GM19328 (cell line): ENCODE measurements at regions not wholly inside any gene's neighbourhood (a gene's known extent, or its start where the extent isn't known, plus 50 kb on each side); places are given as distances from the start of the nearest gene placed in this dataset.

Experiments
- ATAC-seq: cut with Tn5 transposase; IDR thresholded peaks from one replicate; pipeline ENCODE4 v1.9.1; 2021; ENCODE audit warnings: mild to moderate bottlenecking, moderate library complexity; ENCODE audit not compliant: unreplicated experiment

DNA sequence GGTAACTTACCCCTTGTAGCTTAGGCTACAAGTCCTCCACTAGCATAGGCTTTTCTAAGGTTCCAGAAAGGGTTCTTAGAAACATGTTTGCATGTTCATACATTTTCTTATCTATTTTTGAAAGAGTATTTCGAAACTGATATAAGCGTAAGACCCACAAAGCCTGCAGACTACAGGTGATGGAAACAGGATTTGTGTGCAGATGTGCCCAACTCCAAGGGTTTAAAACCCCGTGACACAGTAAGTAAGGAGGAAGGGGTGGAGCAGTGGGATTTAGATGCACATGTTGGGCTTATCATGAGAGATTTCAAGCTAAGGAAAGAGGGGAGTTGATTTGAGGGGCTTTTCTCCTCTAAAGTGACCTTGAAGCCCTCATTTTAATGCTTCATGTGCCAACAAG lies 164.7 kb downstream of the LTN1 start:
- ATAC-seq, result no peak

DNA sequence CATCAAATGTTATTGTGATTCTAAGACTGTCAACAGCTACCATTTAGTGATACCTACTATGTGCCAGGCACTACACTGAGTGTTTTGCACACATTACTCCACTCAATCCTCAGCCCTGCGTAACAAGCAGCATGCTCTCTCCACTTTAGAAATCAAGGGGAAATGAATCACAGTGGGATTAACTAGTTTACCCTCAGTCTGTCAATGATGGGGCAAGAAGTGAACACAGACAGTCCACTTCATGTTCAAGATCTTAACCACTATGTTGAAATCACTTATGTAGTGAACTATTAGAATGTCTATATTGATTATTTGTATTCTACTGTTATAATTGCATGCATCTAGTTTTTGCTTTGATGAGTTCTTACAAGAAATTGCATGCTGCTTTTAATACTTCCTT lies 165.3 kb downstream of the LTN1 start:
- no peak for ATAC-seq

DNA sequence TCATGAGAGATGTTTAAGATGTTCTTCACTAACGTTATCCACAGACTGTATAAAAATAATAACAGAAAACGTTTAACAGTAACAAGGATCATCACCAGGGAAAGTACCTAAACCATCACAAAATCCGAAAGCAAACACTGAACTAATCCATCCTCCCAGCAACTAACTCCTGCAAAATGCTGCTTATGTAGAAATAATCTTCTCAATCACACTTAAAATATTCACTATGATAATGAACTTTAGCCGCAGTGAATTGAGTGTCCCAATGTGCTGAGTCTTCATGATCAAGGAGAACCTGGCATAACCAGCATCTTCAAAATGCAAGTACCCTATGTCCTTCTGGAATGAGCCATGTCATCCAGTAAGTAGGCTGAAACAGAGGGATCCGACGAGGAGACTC lies 166.1 kb downstream of the LTN1 start:
- no peak for ATAC-seq

DNA sequence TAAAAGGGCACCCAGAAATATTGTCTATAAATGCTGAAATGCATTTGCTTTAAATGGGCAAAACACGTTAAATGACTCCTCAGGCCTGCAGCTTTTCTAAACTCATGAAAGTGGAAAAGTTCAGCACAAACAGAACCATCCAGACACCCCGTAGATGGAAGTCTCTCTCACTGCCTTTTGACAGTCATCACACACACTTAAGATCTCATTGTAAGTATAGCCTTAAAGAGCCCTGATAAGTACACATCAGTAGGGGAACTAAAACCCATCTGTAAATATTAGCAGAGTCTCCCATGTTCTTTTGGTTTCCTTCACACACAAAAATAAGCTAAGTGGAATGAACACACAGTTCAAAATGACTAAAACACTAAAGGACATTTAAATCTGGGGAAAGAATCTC lies 166.7 kb downstream of the LTN1 start:
- no peak for ATAC-seq

DNA sequence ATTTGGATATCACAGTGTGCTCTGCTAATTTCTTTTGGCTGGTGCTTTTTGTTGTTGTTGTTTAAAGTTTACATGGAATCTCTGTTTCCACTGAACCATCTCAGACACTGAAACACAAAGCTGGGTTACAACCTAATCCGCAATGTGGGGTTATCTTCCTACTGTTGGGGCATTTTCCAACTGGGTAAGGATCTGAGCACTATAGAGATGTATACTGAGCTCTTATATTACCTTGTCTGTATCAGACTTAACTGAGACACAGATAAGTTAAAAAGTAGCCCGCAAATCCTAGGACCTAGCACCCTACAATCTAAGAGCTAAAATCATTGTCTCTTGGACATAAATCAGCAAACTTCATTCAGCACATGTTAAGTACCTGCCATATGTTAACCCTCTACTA lies 169.2 kb downstream of the LTN1 start:
- ATAC-seq, result no peak

DNA sequence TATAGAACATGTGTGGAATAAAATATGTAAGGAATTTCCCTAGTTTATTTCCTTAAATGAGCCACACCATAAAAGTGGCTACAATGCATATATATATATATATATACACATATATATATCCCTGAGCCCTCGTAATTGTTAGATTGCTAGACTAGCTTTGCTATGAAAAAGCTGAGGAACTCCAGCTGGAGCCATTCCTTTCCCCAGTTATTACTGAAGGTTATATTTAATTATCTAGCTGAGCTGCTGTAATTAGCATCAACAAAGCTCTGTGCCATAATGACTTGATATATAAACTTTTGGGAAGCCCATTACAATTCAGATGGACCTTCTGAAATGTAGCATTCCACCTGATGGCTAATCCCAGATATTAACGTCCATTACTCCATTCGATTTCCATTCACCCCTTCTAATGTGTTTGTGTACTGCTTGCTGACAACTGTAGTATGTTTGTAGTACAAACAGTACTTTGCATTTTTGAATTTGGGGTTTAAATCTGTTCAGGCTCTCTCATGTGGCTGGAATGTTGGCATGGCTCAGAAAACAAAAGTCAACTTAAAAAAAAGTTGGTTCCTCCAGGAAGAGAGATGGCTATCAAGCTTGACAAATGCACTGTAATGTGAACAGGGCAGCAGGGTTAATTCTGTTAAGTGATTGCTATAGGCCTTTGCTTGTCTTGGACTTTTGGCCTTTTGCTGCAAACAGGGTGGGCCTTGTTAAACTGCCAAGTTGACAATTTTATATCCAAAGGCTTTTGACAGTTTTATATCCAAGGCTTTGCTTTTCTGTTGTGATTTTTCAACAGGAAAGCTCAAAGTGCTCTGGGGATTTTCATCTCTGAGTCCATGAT lies 170.0 kb downstream of the LTN1 start:
- no peak for ATAC-seq

DNA sequence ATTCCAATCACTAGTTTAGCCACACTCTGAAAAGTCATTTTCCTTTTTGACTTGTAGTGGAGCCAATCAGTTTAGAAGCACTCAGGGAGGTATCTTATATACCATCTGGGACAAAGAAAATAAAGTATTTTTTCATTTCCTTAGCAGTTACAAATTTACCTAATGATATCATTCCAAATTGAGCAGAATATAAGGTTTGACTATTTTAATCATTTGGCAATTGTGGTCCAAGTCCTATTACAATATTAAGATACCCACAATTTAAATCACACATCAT lies 170.6 kb downstream of the LTN1 start:
- ATAC-seq, result no peak

DNA sequence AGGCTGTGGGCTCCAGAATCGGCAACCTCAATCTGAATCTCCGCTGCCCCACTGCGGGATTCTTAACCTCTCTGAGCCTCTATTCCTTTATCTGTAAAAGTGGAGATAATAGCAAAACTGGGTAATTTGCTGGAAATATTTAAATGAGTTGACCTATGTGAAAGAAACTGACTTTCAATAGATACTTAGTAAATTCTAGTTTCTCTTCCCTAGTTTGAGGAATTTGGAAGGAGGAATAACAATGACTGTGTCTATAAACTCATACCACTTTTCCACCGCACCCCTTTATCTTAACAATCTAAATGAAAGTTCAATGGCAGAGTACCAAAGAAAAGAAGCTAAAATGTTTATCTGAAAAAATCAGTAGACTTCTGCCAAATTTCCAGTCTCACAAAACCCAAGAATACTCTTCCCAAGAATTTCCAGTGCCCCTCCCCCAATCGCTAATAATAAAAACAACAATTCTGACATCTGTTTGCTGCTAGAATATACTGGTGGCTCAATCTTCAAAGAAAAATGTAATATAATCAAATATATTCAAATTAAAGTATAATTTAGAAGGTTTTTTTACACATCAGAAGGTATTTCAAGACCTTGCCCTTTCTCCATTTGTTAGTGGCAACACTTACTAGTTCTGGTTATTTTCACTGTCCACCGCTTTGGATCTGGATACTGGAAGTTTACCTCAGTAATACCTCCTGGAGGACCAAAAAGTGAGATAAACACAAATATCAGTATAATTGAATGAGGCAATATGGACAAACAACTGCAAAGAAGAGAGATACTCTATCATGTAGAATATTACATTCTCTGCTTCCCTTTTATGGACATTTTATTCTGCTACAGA lies 171.2 kb downstream of the LTN1 start:
- ATAC-seq, result no peak

DNA sequence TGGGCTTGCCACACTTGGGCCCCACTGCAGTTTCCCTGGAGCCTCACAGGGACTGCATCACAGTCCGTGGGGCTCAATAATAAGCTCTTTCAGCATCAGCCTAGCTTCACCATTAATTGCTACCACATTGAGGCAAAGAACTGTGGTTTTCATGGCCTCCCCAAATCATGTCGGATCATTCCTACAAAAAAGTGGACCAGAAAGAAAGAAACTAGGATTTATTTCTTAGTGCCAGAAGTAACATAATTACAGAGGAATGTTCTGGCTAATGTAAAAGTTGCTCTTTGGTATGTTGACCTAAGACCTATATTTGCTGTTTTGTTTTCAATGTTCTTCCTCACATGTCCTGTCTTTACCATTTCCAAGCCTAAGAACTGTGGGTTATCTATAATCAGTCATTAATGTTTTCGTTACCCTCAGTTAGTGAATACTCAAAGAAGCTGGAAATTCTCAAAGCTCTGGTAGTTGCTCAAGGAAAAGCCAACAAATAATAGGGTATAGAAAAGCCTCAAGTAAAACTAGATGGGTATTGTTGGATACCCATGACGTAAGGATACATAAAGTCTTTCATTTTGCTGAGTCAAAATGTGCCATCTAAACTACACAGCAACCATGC lies 173.9 kb downstream of the LTN1 start:
- ATAC-seq, result no peak

DNA sequence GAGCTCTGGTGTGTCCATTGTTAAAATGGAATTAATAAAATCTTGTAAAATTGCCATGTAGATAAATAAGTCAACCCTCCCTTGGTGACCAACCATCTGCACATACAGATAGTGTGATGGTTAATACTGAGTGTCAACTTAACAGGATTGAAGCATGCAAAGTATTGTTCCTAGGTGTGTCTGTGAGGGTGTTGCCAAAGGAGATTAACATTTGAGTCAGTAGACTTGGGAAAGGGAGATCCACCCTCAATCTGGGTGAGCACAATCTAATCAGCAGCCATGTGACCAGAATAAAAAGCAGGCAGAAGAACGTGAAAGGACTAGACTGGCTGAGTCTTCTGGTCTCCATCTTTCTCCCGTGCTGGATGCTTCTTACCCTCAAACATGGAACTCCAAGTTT lies 174.8 kb downstream of the LTN1 start:
- ATAC-seq, result no peak

DNA sequence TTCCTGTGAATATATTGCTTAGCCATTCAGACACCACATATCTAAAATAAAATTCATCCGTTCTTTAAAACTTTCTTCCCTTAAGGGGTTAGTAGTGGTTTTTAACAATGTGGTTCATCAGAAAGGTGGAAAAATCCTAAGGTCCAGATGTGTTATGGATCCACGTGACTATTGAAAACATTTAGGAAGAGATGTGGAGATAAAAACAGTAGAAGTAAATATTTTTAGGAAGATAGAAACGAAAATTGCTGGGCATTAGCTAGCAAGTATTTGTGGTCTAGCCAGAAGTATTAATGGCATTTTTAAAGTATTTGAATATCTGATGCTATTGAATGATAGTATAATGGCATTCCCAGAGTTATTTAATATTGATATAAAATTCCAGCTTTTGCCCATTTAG lies 180.8 kb downstream of the LTN1 start:
- no peak for ATAC-seq

DNA sequence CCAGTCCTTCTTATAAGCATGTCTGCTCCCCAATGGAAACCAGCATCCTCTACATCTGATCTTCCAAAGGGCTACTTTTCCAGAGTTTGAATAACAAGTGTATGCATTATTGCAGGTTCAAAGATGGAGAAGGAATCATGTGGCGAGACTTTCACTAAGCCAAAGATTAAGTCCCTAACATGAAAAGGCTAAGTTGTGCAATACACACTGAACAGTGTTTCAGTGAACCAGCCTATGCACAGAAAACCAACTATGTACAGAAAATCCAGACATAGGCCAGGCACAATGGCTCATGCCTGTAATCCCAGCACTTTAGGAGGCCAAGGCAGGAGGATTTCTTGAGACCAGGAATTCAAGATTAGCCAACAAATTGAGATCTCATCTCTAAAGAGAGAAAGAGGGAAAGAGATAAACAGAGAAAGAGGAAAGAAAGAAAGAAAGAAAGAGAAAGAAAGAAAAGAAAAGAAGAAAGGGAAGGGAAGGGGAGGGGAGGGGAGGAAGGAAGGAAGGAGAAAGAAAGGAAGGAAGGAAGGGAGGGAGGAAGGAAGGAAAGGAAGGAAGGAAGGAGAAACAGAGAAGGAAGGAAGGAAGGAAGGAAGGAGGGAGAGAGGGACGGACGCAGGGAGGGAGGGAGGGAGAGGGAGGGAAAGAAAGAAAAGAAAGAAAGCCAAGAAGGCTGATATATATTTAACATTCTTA lies 181.7 kb downstream of the LTN1 start:
- no peak for ATAC-seq

DNA sequence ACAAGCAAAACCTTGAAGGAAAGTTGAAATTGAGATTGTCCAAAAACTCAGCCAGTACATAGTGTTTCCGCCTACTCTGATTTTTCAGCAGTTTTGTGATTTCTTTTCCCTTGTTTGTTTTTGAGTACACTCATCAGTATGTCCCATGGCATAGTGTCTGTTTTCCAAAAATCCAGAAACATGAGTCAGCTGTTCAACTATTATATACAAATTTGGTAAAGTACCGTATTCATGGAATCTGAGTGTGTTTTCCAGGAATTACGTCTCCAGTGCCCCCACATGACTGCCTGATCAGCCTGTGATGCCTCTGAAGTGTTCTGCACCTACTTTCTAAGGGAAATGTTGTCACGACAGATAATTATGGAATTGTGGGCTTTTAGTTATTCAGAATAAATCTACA lies 186.8 kb downstream of the LTN1 start:
- ATAC-seq, result no peak

DNA sequence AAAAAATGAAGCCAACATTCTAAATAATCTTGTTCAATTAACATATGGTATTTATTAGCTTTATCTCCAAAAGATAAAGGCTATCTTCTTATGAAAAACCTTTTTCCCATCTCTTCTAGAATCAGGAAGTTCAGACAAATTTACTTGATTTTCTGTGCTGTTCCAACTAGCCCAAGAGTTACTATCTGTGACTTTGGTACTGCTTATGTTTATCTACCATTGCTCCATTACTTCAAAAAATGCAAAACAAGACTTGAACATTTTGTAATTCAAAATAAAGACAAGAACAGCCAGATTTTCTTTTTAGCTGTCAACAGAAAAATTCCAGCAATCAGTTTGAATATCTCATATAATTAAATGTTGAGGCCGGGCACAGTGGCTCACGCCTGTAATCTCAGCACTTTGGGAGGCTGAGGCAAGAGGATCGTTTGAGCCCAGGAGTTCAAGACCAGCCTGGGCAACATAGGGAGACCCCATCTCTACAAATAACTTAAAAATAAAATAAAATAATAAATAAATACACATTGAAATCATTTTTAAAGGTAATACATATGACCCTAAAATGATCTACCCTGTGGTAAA lies 188.5 kb downstream of the LTN1 start:
- ATAC-seq, result no peak

DNA sequence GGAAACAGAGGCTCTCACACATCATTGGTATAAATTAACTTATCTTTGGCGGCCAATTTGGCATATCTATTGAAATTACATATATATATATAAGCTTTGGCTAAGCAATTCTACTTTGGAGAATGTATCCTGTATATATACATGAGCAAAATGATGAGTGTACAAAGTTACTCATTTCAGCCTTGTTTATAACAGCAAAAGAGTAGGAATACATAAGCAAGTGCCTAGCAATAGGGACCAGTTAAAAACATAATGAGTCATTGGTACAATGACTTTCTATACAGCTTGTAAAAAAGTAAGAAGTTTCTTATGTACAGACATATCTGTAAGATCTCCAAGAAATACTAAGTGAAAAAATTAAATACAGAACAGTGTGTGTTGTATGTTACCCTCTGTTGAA lies 190.8 kb downstream of the LTN1 start:
- no peak for ATAC-seq

DNA sequence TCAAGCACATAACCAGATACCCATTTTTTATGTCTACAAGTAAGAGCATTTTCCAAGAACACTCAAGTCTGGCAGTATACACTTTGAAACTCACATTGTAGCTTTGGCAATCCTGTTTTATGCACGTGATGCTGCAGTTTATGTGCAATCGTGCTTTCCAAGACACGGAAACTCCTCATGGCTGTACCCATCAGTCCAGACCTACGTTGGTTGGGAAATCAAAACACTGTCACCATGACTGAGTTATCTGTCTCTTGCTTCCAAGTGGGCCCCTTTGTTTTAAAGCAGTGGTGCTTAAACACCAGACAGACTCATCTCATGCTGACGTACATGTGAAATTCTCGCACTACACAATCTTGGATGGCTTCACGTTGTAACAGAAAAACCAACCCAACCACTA lies 192.8 kb downstream of the LTN1 start:
- ATAC-seq, result no peak

DNA sequence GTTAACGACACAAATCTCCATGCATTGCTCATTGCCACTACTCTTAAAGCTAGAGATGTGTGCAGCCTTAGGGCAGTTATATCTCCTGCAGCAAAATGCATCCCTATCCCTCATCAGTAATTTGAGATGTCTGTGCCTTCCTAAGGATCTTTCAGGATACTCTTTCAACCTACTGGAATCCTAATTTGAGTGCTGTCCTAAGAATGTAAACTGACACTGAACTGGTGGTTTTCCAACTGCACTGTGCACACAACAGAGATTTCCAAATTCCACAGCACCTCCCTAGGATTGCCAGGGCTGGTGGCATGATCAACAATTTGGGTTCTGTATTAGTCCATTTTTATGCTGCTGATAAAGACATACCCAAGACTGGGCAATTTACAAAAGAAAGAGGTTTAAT lies 193.9 kb downstream of the LTN1 start:
- ATAC-seq, result no peak

DNA sequence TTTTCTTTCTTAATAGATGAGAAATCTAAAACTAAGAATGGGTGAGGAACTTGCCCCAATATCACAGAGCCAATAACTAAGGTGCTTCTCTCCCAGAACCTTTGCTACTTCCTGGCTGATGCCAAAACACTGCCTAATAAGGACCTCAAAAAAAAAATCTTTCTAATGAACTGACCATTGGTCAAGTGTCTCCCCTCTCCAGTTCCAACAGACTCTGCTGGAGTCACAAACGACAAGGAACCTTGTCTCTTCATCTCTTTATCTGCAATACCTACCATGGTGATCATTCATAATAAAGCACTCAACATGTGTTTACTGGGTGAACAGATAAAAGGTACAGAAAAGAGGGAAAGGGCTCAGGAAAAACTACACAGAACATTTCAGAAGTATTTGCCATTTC lies 197.4 kb downstream of the LTN1 start:
- ATAC-seq, result no peak

DNA sequence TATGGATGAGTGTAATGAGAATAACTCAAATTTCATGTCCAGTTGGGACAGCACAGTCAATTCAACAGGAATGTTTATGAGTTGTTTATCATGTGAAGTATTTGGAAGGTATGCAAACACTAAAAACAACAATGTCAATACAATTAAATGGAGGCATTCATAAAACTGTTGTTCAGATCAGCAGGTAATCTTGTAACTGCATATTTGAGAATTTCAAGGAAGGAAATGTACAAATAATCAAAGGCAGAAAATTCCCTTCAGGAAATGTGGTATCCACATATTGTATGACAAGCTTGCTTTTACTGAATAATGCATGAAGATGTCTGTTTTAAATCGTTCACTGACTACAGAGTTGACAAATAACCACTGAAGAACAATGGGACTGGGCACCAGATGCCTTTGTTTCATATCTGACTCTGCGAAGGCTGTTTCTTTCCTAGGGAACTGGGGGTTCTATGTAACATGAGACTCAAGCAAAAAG lies 198.3 kb downstream of the LTN1 start:
- no peak for ATAC-seq

DNA sequence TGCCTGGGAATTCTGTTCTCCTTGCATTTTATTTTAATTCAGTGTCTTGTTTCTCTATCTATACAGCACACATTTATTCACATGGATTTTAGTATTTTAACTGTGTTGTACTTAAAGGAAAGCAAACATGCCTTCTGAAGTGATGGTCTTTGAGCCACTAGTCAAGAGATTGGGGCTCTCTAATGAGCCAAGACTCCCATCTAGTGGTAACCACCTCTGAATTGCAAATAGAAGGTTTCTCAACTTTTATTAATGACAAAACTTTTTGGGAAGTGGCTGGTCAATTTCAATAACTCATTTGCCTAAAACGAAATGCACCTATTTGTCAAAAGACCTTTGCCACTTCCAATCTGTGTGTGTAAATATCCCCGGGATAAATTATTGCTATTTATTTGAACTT lies 199.6 kb downstream of the LTN1 start:
- no peak for ATAC-seq
